GM18867 (cell line): ENCODE measurements at regions not wholly inside any gene's neighbourhood (a gene's known extent, or its start where the extent isn't known, plus 50 kb on each side); places are given as distances from the start of the nearest gene placed in this dataset.

Experiments used
- ATAC-seq: cut with Tn5 transposase; IDR thresholded peaks from one replicate; pipeline ENCODE4 v1.9.1; 2021; ENCODE audit warnings: mild to moderate bottlenecking, moderate library complexity; ENCODE audit not compliant: unreplicated experiment

DNA sequence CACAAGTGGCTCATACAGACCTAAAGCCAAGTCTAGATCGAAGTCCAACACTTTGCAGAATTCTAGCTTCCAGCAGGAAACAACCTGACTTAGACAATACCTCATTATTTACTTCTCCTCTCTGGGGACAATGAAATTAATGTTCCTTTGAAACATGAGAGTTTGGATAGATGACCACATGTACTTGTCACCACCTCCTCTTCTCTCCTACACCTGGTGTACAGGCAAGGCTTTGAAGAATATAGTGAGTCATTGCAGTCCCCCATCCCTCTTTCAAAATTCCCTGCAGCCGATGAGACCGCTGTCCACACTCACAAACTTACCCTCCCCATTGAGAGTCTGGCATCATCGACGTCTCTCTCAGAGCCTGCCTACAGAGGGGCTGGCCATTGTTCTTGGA is 189.0 kb upstream of the HES1 start:
- ATAC-seq: no peak

DNA sequence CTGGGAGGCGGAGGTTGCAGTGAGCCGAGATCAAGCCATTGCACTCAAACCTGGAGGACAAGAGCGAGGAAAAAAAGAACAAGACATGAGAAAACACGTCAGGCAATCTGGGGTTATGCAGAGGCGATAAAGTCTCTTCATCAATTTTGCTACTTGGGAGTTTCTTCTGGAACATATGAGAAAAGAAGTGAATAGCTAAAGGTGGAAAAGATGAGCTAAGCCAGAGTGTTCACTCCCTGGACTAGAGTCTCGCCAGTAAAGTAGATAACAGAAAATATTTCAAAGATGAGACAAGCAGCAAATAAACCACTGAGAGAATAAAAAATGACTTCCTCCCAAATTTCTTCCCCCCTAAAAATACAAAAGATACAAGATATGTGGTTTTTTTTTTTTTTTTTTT is 188.4 kb upstream of the HES1 start:
- ATAC-seq: no peak

DNA sequence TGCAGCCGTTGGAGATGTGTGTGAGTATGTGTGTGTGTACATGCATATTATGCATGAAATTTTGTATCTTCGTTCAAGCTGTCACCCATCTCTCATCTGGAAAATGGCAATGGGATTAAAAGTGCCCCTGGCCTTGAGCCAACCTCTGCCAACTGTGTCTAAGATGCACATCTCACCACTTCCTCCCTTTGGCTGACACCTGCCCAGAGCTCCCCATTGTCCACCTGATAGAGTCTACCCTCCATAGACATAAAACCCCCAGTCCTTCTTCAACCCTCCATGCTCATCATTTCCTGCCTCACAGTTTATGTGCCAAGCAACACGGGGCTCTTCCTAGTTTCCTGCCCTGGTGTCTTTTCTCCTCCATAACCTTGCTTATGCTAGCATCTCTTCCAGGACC is 187.5 kb upstream of the HES1 start:
- no peak for ATAC-seq

DNA sequence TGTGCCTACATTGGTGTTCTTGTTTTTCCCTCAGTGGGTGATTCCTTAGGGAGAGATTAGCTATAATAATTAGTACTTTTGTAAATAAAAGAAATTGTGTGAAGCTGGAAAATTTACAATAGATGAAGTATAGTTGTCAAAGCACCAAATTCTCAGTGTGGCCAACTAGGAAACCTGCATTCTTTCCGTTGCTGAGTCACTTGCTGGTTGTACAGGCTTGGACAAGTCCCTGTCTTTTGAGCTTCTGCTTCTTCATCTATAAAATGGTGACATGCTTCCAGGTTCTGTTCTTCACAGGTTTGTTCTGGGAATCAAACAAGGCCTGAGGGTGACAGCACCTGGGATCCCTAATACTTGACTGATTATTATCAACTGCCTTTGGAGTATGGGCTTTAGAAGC is 184.1 kb upstream of the HES1 start:
- no peak for ATAC-seq

DNA sequence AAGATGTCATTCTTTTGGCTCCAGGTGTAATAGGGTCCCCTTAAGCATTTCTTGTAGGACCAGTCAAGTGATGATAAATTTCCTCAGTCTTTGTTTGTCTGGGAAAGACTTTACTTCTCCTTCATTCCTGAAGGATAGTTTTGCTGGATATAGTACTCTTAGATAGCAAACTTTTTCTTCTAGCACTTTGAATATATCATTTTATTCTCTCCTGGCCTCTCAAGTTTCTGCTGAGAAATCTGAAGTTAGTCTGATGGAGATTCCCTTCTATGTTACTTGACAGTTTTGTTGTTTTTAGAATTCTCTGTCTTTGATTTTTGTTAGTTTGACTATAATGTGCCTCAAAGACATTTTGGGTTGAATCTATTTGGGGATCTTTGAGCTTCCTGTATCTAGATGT is 181.2 kb upstream of the HES1 start:
- ATAC-seq: no peak

DNA sequence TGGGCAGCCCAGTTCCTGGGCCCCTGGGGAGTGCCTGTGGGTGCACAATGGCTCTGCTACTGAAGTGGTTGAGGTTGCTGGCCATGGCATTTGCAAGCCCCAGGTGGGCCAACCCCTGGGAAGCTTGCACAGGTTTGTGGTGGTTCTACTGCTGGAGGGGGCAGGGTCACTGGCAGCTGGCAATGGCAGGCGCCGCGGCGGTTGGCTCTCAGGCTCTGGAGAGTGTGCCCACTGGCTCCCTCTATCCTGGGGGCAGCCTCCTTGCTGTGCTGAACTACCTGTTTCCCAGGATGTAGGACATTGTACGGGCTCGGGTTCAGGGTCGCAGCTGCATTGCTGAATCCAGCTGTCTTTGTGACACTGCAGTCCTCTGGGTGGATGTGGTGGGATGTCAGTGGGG is 180.2 kb upstream of the HES1 start:
- ATAC-seq: no peak

DNA sequence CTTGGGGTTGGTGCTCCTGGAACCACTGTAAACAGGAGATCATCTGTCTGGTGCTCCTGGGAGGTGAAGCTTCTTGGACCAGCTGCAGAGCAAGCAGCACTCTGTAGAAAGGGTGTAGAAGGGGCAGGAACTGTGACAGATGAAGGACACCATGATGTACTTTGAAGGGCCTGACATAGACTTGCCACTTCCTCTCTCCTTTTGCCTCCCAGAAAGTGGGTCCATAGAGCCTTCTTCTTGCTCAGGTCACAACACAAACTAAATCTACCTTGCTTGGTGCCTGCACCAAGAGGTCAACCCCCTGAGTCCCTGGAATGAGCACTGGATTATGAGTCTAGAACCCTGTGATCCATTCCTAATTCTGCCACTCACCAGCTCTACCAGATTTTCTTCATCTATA is 176.1 kb upstream of the HES1 start:
- ATAC-seq: no peak

DNA sequence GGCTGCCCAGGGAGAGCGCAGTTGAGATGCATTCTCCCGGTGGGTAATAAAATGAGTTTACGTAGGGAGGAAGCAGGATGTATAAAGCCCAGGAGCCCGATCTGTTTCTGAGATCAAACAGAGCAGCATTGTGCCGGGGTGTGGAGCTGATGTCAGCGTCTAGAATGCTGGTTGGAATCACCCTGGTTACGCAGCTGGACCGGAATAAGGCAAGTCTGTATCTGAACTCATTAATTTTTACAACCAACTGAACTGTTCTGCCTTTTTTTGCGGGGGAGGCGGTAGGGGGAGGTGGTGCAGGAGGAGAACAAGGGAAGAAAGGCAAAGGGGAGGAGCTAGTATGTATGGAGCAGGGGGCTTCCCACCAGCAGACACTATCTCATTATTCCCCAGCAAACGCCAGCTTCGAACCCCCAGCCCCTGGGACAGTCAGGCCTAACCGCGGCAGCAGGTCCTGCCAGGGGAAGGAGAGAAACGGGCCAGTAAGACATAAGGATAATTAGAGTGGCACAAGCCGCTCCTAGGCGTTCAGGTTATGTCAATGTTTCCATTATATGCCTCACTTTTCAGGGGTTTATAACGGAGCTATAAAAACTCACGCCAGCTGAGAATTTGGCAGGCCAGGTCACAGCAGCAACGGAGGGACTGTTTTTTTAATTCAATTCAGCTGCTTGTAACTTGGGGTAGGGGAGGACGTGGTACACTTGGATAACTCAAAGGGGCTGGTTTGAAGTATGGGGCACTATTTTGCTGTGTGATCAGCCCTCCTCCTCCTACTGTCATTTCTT is 175.3 kb upstream of the HES1 start:
- no peak for ATAC-seq

DNA sequence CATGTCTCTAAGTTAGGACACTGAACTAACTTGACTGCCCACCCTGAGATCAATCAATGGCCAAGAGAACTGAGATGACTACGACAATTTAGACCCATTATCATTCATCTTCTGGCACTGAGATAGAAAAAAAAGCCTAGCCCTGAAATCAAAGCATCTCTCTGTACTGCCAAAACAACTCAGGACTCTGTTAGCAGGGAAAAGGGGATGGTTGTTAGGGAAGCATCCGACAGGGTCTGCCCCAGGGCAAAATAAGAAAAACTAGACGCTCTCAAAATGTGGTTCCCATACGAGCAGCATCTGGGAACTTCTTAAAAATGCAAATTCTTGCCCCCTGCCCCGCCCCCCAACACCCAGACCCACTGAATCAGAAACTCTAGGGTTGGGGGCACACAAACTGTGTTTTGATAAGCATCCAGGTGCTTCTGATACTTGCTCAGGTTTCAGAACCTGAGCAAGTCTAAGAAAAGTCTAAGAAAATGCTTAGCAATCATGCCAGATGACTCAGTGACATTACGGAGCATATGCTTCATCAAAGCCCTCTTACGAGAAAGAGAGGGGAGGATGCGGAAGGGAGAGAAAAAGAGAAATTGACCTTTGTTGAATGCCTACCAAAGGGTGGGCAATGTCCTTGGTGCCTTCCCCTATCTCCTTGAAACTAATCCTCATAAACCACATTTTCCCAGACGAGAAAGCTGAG is 172.8 kb upstream of the HES1 start:
- ATAC-seq: peak; percentile 53

DNA sequence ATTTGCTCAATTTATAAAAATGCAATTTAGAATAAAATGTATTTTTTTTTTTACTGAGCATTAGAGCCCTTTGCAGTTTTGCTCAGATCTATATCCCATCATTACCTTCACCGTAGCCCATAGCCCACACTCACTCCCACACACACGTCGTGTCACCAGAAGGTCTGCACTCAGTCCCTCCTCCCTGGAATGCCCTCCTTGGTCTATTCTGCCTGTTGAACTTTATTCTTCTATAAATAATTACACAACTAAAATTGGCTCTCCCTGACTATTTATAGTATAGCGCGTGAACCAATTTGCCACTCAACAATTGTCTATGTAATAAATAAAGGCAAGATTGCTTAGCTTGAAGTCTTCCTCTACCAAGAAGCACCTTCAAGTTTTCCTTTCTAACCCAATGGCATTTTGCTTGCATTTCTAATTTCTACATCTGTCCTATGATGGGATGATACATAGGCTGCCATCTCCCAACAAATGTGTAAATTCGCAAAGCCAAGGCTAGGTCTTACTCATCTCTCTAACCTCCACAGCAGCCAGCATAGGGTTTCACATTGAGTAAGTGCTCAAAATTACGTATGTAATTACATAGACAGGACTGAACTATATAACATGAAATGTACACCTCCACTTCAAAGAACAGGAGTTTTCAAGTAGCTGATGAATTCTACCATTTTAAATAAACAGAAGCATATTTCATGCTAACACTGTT is 172.0 kb upstream of the HES1 start:
- peak; percentile 89 for ATAC-seq

DNA sequence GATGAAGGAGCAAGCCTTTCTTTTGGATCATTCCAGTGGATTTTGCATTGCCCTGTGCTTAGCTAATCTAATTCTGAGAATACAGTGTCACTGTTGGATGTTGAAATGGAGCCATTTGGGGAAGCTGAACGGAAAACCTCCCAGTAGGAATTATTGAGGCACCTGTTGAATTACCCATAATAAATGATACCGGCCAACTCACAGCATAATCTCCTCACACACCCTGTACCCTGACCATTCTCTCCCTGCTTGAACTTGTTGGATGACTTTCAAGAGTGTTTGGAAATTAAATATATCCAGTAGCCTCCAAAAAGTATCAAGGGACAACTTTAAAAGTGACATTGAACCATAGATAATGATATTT is 171.4 kb upstream of the HES1 start:
- no peak for ATAC-seq

DNA sequence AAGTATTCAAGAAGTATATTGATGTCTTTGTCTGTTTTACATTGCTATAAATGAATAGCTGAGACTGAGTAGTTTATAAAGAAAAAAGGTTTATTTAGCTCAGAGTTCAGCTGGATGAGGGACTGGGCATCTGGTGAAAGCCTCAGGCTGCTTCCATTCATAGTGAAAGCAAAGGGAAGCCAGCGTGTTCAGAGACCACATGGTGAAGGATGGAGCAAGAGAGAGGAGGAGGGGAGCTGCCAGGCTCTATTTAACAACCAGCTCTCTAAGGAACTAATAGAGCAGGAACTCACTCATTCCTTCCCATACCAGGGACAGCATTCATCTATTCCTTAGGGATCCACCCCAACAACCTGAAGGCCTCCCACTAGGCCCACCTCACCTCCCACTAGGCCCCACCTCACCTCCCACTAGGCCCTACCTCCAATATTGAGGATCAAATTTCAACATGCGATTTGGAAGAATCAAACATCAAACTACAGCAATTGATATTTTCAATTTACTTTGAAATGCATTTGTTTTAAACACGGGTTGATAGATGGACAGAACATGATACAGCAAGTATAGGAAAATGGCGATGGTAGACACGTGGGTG is 167.5 kb upstream of the HES1 start:
- ATAC-seq: no peak

DNA sequence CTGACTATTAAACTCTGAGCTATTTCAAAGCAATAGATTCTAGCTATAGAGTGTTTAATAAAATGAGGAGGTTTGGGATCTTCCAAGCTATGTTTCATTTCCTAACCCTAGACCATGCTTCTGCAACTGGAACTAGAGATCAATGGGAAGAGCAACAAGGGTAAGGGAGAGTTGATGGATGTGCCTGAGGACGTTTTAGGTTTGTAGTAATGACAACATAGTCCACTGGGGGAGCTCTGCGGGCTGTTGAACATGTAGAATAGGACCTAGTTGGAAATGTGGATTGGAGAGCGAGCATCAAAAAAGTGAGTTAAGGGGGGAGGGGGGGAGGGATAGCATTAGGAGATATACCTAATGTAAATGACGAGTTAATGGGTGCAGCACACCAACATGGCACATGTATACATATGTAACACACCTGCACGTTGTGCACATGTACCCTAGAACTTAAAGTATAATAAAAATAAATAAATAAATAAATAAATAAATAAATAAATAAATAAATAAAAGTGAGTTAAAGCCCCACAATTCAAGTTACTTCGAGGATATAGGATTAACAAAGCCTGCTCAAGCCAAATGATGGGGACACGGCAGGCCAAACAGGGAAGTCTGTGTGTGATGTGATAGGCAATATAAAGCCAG is 165.7 kb upstream of the HES1 start:
- peak; percentile 60 for ATAC-seq

DNA sequence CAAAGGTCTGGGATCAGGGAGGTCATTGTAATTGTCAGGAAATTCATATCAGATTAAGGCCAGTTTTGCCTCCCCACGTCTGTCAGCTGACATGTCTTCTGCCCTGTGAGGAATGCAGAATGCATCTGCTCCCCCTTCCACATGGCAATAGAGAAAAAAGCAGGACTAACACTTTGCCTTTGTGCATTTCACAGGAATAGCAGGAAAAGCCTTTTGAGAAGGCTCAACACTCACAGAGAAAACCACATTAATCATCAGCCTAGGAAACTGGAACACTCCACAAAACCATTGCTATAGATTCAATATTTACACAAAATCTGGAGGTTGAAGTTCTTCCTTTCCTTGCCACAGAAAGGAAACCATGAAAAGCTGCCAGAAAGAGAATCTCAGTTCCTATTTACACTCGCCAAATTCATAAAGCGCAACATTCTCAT is 165.2 kb upstream of the HES1 start:
- ATAC-seq: peak; percentile 29

DNA sequence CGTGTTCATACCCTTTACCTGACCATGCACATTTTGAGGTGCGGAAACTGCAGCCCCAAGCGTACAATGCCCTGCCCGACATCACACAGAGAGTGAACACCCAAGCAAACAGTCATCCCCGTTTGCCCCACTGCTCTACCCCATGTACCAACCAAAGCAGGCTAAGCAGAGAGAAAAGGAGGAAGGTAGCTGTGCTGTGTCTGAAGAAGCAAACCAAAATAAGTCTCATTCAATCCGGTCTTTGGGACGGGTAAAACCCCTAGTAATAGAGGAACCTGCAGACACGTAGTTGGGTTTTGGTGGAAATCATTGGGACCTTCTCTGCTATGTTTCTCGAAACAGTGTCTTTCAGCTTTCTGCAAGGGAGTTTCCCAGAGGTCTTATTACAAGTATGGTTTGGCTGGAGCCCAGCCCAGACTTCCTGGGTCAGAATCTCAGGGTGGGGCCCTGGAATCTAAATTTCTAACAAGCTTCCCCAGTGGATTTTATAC is 164.6 kb upstream of the HES1 start:
- ATAC-seq: peak; percentile 59

DNA sequence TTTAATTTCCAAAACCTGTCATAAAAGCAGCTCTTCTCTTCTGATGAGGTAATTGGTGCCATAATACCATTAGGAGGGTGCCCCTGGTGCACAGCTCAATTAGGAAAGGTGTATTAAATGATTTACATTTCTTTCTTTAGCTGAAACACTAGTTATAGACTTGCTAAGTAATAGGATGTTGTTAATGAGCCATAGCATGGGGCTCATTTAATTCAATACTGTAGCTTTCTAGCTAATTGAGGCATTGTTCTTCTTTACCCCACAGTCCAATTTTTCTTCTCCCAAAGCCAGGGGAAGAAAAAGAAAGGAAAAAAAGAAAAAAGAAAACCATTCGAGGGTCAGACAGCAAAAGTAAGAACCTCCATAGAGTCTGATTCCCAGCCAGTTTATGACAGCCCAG is 164.0 kb upstream of the HES1 start:
- ATAC-seq: no peak

DNA sequence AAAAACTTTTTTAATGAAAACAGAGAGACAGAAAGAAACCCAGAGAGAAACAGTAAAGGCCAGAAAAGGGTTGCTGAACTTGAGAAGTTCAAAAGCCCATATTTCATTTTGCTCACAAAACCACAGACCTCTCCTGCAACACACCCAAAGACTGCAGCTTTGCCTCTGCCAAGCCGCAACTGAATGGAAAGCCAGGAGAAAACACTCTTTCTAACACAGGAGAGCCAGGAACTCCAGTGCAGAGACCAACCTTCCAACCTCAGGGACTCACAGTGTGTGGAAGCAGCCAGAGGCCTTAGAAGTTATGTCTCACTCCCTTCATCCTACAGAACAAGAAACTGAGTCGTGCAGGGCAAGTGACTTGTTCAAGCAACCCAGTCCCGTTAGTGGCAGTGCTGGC is 163.1 kb upstream of the HES1 start:
- no peak for ATAC-seq

DNA sequence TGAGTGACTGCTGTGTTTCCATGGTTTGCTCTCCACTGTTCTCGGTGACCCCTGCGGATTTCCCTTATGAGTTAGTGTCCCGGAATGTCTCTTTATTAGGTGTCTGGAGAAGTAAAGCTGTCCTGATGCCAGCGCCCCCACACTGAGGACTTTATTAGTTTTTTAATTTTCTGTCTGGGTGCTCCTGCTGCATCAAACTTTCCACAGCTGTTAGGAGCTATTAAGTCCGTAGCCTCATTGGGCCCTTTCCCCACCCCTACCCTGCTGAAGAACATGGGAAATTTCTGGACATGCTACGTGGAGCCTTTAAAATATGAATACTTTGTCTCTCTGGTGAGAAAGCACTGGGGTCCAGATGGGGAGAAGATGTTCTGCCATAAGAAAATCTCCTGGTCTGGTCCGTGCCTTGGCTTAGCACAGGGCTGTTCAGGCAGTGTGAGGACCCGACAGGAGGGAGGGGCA is 161.7 kb upstream of the HES1 start:
- ATAC-seq: no peak

DNA sequence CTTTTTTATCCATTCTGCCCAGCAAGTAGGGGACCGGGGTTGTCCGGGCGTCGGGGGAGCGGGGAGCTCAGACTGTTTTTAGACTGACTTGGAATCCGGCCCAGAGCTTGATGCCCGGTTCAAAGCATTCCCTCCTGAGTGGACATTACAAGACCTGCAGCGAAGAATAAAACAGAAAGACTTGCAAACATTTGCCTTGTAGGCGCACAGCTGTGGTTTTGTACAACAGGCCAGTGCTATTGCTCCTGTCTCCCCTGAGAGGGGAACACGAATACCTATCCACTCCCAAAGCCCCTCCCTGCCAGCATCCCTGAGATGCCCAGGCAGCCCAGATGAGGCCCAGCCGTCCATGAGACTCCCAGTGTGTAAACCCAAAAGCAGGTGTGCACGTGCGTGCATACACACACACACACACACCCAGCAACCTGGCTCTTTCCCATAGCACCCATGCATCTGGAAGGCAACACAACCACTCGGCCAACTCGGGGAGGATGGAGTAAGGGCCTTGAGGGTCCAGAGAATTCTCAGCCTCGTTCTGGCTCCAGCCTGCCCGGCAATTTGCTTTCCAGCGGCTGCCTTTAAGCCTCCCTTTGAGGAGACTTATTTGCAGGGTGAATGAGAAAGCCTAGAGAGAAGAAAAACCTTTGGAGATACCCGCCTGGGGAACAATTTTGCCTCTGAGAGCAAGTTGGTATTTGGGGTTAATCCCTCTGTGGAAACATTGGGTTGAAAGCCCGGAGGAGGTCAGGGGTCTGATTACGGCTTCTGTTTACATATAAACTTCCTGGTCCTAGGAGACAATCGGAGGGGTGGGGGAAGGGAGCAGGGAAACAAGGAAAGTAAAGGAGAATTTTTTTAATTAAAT is 161.0 kb upstream of the HES1 start:
- ATAC-seq: no peak

DNA sequence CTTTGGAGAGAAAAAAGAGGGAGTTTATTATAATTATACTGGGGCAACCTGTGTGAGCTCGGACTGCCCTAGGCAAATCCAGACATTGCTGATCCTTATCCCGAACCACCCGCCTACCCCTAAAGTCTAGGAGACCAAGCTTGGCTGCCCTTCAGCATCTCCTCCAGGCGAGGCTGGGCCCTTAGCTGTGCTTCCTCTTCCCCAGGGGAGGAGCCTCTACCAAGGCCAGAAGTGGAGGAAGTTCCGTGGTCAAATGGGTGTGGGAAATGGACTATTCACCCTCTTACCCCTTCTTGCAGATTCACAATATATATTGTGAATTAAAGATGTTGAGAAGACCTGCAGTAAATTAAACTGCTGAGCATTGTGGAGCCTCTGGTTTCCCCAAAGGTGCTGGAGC is 158.3 kb upstream of the HES1 start:
- ATAC-seq: no peak
